ENCODE measurements at regions not wholly inside any gene's neighbourhood (a gene's known extent, or its start where the extent isn't known, plus 50 kb on each side); places are given as distances from the start of the nearest gene placed in this dataset.

DNA sequence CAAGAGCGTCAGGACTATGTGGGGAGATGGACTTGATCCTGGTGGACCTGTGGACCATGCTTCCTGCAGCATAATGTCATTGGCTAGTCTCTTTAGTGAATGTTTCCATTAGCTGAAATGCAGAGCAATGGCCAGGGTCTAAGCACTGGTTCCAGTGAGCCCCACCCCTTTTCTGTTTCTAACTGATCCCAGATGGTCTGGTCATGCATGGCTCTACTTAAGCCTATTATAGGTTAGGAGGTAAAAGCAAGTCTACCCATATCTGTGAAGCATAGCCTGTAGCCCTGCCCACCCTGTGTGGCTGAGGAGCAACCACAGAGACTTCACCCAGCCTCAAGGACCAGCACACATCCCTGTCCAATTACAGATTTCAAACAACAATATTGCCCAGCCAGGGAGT is 419.2 kb downstream of the ZNF385D start:
- TF ChIP-seq, protein P1, sequence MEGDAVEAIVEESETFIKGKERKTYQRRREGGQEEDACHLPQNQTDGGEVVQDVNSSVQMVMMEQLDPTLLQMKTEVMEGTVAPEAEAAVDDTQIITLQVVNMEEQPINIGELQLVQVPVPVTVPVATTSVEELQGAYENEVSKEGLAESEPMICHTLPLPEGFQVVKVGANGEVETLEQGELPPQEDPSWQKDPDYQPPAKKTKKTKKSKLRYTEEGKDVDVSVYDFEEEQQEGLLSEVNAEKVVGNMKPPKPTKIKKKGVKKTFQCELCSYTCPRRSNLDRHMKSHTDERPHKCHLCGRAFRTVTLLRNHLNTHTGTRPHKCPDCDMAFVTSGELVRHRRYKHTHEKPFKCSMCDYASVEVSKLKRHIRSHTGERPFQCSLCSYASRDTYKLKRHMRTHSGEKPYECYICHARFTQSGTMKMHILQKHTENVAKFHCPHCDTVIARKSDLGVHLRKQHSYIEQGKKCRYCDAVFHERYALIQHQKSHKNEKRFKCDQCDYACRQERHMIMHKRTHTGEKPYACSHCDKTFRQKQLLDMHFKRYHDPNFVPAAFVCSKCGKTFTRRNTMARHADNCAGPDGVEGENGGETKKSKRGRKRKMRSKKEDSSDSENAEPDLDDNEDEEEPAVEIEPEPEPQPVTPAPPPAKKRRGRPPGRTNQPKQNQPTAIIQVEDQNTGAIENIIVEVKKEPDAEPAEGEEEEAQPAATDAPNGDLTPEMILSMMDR (IDR thresholded peaks at IDR 0.05; ENCODE audit: low read depth, low read length), result no peak
- no peak for TF ChIP-seq POLR2A (IDR thresholded peaks at IDR 0.05; ENCODE audit: extremely low read depth, insufficient read length)
- no peak for TF ChIP-seq MYC (IDR thresholded peaks at IDR 0.05; ENCODE audit: low read depth, low read length)
- no peak for TF ChIP-seq MAX (IDR thresholded peaks at IDR 0.05; ENCODE audit: low read depth, low read length)

Measured in NB4 (cell line).